ENCODE measurements at regions not wholly inside any gene's neighbourhood (a gene's known extent, or its start where the extent isn't known, plus 50 kb on each side); places are given as distances from the start of the nearest gene placed in this dataset.

GRCh38 chrX:80537096-80537495 lies 116.8 kb downstream of the TENT5D start:
- Histone ChIP-seq H2BK12ac (ENCODE audit: low read depth, low read length) (no peak overlapping the region), H3K23me2 (ENCODE audit: low read depth, low read length) (no peaks in the 10 kb centered on the region), H2BK15ac (ENCODE audit: low read length) (no peak overlapping the region), H4K5ac (ENCODE audit: insufficient read length, low read depth, low read length) (no peak overlapping the region), H3K4me2 (ENCODE audit: insufficient read depth in 1 of 2, low read depth in 2 of 2, low read length in 2 of 2) (no peak overlapping the region), H3K23ac (ENCODE audit: insufficient read length) (no peak overlapping the region), H3K36me3 (ENCODE audit: control insufficient read depth in 2 of 4, insufficient read depth in 4 of 4, low read length in 3 of 4) (no peaks in the 10 kb centered on the region), H3K79me1 (ENCODE audit: low read depth, low read length) (no peaks in the 10 kb centered on the region), H3K27me3 (replicated peaks in 1 of 4; ENCODE audit: control insufficient read depth in 3 of 4, extremely low read depth in 1 of 4, insufficient read depth in 3 of 4, low read length in 3 of 4) (no peaks in the 10 kb centered on the region), H4K91ac (replicated peaks; ENCODE audit: insufficient read length, low read length) (no peak overlapping the region), H3K9me3 (ENCODE audit: insufficient read depth in 2 of 2, low read depth in 1 of 2, low read length in 1 of 2) (no peaks in the 10 kb centered on the region), H2AK5ac (ENCODE audit: low read depth, low read length) (no peak overlapping the region), H2BK120ac (replicated peaks; ENCODE audit: low read depth, low read length) (no peak overlapping the region), H2AFZ (ENCODE audit: low read length) (no peak overlapping the region), H2BK20ac (ENCODE audit: low read length) (no peak overlapping the region), H3K14ac (ENCODE audit: insufficient read length) (no peak overlapping the region), H3K79me2 (ENCODE audit: control insufficient read depth in 1 of 2, insufficient read depth in 2 of 2, low read length in 2 of 2) (no peaks in the 10 kb centered on the region), H3K4me3 (ENCODE audit: extremely low read depth in 1 of 4, insufficient read depth in 2 of 4, low read depth in 3 of 4, low read length in 4 of 4) (no peak overlapping the region), H4K8ac (ENCODE audit: extremely low read depth, insufficient read depth, low read length) (no peak overlapping the region), H2BK5ac (ENCODE audit: low read depth, low read length) (no peak overlapping the region), H4K20me1 (replicated peaks in 1 of 2; ENCODE audit: control insufficient read depth in 1 of 2, insufficient read depth in 2 of 2, low read length in 2 of 2) (no peaks in the 10 kb centered on the region), H3K56ac (replicated peaks; ENCODE audit: insufficient read length, low read depth, low read length) (no peak overlapping the region), H3K18ac (ENCODE audit: extremely low read depth, low read length) (no peak overlapping the region), H3K9ac (replicated peaks in 1 of 4; ENCODE audit: extremely low read depth in 1 of 4, low read depth in 3 of 4, low read length in 3 of 4) (no peak overlapping the region), H3K27ac (ENCODE audit: low read depth, low read length) (no peak overlapping the region), H3K4ac (replicated peaks; ENCODE audit: insufficient read length, low read depth, low read length) (no peak overlapping the region), H3K4me1 (replicated peaks in 1 of 4; ENCODE audit: control insufficient read depth in 3 of 4, insufficient read depth in 4 of 4, low read length in 3 of 4) (no peaks in the 10 kb centered on the region)
- no peak for DNase-seq (ENCODE audit: low read depth in 1 of 2, low spot score in 2 of 2)
- peak; percentile 13 for FAIRE-seq
- ChIA-PET POLR2A (ENCODE audit: partially characterized antibody) (no interaction called here), CTCF (ENCODE audit: partially characterized antibody) (no interaction called here)
- 0% methylated on average over 1 of the region's 1 CpG; no CpG with 5 or more reads in 1 of the 2 experiments for WGBS, 2 experiments (ENCODE audit: extremely low coverage in 1 of 2, insufficient coverage in 1 of 2, insufficient read length in 1 of 2, insufficient replicate concordance in 2 of 2, low coverage in 1 of 2, low lambda C conversion rate in 2 of 2, missing lambda C conversion rate in 1 of 2)
- no peak for TF ChIP-seq CBX5 (IDR thresholded peaks at IDR 0.05; ENCODE audit: low read depth, low read length)
- TF ChIP-seq E2F6 (IDR thresholded peaks at IDR 0.05), result no peak
- no peak for TF ChIP-seq TEAD4 (IDR thresholded peaks at IDR 0.05; ENCODE audit: low read depth, low read length)
- TF ChIP-seq PHF8 (conservative IDR thresholded peaks at IDR 0.05; ENCODE audit: low read depth, low read length), result no peak
- no peak for TF ChIP-seq SP2 (IDR thresholded peaks at IDR 0.05; ENCODE audit: low read length)
- no peak for TF ChIP-seq CHD1 (IDR thresholded peaks at IDR 0.05; ENCODE audit: low read depth, low read length)
- TF ChIP-seq SP4 (IDR thresholded peaks at IDR 0.05; ENCODE audit: low read length), result no peak
- no peak for TF ChIP-seq POLR2AphosphoS5 (IDR thresholded peaks at IDR 0.05; ENCODE audit: low read depth, low read length)
- TF ChIP-seq USF2 (IDR thresholded peaks at IDR 0.05; ENCODE audit: low read length), result no peak
- TF ChIP-seq CEBPB (IDR thresholded peaks at IDR 0.05; ENCODE audit: low read depth, low read length), result no peak
- no peak for TF ChIP-seq POLR2A (IDR thresholded peaks at IDR 0.05; ENCODE audit: control extremely low read depth in 1 of 2, low read depth in 2 of 2, low read length in 2 of 2)
- TF ChIP-seq BACH1 (IDR thresholded peaks at IDR 0.05; ENCODE audit: low read length), result no peak
- TF ChIP-seq CTCF (IDR thresholded peaks at IDR 0.05; ENCODE audit: control extremely low read depth in 1 of 3, insufficient read depth in 1 of 3, low read depth in 1 of 3, low read length in 3 of 3), result no peak

Data from H1 (cell line).